HG03575 (cell line): ENCODE measurements at regions not wholly inside any gene's neighbourhood (a gene's known extent, or its start where the extent isn't known, plus 50 kb on each side); places are given as distances from the start of the nearest gene placed in this dataset.

Experiments used
- ATAC-seq: cut with Tn5 transposase; IDR thresholded peaks from one replicate; pipeline ENCODE4 v1.9.1; 2021; ENCODE audit not compliant: unreplicated experiment, insufficient number of reproducible peaks, low FRiP score; ENCODE audit errors: extremely low read depth

DNA sequence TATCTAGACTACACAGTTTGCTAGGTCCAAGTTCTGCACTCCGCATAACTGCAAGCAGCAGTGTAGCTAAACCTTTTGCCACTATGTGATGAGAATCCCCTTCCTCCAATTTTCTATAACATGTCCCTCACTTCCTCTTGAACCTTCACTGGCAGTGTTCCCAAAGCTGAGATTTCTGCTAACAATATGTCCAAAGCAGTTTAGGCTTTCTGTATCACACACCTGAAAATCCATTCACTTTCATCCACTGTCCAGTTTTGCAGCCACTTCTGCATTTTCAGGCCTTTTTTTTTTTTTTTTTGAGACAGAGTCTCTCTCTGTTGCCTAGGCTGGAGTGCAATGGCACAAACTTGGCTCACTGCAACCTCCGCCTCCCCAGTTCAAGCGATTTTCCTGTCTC is 111.1 kb downstream of the GADD45G start:
- no peak for ATAC-seq

DNA sequence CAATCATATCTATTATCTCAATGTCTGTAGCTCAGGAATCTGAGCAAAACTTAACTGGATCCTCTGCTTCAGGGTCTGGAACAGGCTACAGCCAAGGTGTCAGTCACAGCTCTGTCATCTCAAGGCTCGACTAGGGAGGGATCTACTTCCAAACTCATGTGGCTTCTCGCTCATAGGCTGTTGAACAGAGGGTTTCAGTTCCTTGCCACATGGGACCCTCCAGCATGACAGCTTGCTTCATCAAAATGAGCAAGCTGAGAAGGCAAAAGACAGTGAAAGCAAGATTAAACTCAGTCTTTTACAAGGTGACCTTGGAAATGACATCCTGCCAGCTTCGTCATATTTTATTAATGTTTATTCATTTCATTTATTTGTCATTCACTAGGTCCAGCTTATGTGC is 111.7 kb downstream of the GADD45G start:
- no peak for ATAC-seq

DNA sequence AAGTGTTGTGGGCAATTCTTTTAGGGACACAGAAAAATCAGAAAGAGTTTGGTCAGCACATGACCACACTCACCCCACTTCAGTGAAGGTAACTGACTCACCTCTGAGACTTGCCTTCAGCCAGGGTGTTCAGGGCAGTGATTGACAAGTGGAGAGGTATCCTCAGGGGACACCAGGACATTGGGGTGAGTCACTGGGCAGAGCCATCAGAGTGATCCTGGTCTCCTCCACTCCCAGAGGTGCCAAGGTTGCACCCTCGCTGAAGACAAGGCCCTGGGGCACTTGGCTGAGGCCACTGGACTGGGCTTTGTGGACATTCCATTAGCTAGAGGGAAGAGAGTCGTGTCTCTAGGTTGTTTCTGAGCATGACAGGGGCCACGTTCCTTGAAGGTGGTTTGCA is 113.4 kb downstream of the GADD45G start:
- ATAC-seq = no peak

DNA sequence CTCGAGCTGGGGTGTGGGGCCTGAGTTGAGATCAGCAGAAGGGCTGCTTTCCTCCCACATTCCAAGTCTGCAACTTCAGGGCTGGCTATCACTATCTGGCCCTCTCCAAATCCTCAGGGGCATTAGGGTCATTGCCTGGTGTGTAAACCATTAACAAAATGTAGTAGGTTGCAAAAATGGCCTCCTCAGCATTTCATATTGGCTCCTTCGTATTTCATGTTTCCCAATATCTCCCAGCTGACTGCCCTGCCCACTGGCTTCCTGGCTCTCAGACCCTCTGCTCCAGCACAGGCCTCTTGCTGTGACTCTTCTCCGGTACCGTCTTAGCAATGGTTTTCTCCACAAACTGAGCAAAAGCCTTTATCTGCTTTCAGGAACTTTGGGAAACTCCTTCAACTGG is 113.8 kb downstream of the GADD45G start:
- ATAC-seq = no peak

DNA sequence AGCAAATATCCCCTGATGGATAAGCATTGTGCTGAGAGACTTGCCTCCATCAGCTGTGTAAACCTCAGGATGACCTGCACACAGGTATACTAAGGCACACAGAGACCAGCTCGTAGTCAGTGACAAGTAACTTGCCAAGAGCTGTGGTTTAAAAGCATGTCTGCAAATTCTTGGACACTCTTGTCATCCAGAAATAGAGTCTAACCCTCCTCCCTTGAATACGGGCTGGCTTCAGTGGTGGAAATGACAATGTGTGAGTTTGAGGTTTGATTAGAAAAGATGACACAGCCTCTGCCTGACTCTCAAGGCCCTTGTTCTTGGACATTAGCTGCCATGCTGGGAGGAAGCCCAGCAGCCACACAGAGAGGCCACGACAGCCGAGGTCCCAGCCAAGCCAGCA is 114.4 kb downstream of the GADD45G start:
- ATAC-seq = no peak

DNA sequence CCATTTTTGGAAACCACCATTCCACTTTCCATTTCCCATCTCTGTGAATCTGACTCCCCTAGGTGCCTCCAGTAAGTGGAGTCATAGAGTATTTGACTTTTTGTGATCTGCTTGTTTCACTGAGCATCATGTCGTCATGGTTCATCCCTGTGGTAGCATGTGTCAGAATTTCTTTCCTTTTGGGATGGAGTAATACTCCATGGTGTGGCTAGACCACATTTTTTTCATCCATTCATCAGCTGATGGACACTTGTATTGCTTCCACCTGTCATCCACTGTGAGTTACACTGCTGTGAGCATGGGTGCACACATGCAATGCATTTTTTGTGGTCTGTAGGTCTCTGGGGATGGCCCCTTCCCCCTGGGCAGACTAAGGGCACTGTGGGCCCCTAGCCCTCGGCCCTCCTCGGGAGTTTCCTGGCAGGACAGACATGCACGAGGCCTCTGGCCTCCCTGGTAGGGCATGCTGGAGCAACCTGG is 115.9 kb downstream of the GADD45G start:
- no peak for ATAC-seq

DNA sequence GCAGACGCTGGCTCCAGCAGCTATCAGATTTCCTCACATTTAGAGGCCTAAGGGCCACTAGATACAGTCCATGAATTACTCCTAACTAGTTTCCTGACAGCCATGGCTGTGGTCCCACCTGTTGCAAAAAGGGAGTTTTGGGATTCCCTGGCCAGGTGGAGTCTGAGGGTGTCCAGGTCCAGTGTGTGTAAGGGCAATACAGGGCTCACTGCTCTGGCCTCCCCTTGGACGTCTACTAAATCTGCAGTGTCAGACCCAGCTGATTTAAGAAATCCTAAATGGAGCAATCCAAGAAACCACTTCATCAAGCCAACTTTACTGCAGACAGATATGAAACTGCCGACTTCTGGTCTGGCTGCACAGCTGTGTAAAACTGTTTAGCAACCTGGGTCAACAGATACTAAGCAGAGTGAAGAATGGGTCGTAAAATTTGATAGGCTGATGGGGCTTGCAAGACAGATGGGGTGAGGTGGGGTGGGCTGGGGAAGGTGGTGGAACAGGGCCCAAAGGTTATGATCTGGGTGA is 116.4 kb downstream of the GADD45G start:
- ATAC-seq = no peak

DNA sequence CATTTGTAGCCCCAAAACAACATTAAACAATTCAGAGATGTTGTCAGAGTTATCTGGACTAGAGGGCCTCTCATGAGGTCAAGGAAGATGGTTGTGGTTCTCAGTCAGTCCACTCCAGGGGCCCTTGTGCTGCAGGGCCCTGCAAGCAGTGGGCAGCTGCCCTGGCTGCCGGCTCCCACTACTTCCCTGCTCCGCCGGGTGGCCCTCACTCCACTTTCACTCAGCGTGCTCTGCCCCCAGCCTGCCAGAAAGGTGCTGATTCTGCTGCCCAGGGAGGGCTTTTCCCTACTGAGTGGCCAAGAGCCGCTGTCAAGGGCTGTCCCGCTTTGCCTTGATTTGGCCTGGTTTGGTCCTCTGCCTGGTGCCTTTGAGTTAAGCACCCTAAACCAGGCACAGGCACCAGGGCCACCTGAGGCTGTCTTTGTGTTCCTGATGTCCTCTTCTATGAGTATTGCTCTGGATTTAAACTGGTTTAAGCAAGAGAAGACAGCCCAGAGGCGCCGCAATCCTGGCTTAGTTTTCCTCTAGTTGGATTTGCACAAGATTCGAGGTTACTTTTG is 117.2 kb downstream of the GADD45G start:
- no peak for ATAC-seq

DNA sequence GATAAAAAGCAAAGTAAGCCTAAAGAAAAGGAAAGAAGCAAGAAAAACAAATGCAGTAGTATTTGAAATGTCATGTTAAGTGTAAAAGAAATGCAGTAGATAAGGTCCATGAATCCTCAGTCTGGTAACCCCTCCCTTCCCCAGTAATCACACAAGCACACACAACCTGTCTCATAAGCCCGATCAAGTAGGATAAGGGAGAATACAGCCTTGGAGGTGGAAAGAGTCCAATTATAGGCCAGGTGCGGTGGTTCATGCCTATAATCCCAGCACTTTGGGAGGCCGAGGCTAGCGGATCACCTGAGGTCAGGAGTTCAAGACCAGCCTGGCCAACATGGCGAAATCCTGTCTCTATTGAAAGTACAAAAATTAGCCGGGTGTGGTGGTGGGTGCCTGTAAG is 117.9 kb downstream of the GADD45G start:
- no peak for ATAC-seq

DNA sequence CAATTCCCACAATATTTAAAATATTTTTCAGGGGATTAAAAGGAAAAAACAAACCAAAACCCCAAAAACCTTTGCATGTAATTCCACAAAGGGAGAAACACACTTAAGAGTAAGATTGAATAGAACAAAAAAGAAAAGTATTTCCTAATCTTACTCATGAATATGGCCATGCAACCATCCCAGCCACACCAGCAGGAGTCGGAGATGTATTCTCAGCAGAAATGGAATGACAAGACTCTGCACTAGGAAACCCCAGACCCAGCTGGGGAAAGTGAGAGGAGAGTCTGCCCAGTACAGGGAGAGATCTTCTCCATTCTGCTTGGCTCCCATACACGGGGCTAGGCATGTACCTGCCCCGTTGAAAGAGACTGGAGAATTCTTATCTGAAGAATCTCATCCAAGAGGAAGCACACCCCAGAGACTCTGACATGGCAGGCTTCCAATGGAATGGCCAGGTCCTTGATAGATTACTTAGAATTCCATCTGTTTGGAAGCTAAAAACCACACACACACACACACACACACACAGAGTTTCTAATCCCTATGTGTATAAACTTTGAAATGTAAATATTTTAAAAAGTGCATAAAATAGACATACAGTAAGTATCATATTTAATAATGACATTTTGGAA is 118.8 kb downstream of the GADD45G start:
- no peak for ATAC-seq

DNA sequence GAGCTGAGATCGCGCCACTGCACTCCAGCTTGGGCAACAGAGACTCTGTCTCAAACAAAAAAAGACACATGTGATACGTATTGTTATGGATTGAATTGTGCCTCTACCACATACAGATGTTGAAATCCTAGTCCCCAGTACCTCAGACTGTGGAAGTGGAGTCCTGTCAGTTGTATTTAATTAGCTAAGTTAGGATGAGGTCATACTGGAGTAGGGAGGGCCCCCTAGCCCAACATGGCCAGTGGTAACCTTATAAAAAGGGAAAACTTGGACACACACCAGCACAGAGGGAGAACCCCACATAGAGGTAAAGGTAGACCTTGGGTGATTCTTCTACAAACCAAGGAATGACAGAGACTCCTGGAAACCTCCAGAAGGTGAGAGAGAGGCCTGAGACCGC is 119.8 kb downstream of the GADD45G start:
- ATAC-seq = no peak

DNA sequence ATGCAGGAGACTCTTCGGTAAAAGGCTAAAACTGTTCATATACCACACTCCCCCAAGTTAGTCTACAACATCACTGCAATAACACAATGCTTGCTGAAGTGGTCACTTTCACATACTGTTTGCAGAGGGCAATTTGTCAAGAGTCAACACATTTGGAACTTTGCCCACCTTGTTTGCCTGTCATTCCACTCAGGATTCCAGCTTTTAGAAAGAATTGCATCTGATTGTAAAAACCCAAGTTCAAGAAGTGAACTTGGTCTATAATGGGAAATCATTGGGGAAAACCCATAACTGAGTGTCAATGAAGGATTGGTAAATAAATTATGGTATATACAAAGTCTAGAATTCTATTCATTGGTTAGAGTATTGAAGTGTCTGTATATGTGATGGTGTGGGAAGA is 120.5 kb downstream of the GADD45G start:
- ATAC-seq = no peak

DNA sequence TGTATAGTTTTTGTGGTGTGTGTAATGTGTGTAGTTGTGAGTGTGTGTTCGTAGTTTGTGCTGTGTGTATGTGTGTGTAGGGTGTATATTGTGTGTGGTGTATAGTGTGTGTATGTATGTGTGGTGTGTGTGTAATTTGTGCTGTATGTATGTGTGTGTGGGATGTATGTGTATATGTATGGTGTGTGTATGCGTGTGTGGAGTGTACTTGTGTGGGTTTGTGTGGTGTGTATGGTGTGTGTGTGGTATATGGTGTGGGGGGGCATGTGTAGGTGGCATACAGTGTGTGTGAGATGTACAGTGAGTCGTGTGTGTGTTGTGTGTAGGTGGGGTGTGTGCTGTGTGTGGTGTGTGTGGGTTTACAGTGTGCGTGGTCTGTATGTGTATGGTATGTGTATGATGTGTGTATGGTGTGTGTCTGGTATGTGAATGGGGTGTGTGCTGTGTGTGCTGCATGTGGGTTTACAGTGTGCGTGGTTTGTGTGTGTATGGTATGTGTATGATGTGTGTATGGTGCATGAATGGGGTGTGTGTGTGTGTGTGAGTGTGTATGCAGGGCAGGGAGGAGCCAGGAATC is 125.2 kb downstream of the GADD45G start:
- no peak for ATAC-seq

DNA sequence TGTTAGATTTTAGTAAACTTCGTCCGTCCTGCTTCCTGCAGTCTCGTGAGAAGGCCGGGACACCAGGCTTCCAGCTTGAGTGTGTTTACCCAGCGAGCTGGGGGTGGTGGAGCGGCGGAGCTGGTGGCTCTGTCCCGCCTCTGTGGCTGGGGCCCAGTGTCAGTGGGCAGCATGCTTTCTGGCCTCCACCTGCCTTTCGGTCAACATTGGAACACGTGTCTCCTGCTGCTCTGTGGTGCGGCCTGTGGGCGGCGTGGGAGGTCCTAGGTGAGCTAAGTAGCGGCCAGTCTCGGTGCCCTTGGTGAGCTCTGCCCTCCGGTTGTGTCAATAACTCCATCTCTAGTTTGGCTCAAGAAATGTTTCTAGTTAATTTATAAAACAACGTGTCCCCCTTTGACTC is 125.9 kb downstream of the GADD45G start:
- no peak for ATAC-seq

DNA sequence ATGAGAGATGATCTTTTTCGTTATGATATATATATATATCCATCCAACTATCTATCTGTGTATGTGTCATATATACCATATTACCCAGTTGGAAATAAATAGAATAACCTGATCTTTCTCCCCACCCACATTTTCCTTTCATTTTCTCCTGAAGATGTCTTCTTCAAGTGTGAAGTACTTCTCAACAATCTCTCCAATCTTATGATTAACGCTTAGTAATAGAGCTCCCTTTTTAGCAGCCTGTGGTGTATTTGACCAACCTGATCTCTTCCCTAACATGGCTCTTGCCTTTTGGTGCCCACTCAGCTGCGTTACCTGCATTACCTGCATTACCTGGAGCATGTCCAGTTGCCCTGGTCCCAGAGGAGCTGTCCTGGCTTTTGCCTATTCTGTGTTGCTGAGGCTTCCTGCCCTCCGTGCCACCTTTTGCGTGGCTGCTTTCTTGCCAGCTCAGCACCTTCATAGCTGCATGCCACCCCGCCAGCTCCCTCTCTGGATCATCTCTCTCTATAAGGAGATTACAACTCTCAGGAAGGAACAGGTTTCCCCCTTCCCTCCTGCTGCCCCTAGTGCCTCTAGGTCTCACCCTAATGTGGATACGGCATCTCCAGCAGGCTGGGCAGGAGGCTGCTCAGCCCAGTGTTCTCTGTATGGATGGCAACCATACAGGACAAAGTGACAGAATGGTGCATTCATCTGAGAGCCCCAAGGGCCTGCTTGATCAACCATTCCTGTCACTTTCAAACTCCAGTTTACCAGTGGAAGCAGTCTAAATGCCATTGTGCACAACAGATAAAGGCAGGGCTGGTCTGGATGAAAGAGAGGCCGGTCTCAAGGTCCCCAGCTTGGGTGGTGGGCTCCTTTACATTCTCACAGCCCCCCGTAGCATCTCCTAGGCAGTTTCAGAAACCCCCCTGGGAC is 126.7 kb downstream of the GADD45G start:
- no peak for ATAC-seq

DNA sequence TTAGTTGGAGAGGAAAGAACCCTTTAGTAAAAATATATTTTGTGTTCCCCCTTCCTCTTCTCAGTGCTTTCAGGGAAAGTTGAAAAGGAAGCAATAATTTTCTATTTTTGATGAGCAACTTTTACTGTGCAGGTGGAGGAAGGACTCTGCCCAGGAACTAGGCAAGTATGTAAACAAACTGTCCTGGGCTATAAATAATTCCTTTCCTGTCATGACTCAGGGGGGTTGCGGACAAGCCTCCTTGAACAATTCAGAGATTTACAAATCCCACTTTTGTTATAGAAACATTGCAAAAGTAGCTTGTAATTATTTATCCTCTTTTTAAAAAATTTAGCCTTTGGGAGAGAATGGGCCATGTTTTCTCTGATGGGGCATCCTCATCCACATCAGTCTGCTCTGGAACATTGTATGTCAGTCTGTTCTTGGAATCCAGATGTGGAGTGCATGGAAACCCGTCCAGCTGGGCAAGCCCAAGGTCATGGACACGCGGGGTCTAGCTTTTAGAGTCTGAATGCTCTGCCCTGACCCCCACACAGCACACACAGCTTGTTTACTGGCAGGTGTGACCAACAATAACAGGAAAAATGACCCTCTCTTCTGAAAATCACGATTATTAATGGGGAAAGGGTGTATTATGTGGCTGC is 127.6 kb downstream of the GADD45G start:
- ATAC-seq = no peak

DNA sequence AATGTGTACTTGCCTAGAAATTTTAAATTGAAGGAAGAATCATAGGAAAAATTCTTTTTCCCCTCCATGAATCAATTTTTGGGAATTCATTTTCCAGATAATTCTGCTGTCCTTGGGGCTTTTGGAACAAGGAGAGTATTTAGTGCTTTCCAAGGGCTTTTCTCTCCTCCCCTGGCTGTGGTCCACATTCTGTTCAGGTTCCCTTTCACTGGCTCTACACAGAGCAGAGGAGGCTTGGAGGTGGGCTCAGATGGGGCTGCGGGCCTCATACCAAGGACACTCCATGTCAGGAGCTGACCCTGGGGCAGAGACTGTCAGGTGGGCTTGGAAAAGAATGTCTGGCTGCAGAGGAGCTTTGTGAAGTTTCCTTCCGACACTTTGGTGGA is 128.1 kb downstream of the GADD45G start:
- ATAC-seq = no peak

DNA sequence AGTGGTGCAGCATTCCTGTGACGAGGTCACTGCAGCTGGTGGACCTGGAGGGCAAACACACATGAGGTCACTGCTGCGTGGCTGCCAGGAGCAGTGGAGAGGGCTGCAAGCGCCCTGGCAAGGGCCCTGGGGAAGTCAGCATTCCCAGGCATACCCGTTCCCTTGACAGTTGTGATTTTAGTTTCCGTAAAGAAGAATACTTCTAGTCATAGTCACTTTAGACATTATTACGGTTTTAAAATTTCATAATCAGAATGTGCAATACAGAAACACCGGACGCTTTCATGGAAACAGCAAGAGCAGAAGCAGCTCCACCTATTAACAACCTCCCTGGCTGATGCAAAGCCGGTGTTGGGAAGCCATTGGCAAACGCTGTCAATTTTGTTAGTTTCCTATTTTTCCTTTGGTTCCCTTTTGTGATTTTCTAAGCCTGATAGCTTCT is 129.8 kb downstream of the GADD45G start:
- ATAC-seq = no peak
